GM23248 (cell line): ENCODE measurements at regions not wholly inside any gene's neighbourhood (a gene's known extent, or its start where the extent isn't known, plus 50 kb on each side); places are given as distances from the start of the nearest gene placed in this dataset.

Experiments used
- EZH2 ChIP-seq: fragments of 200-600 bp; sonication (generic); IDR thresholded peaks from 2 replicates; pipeline ENCODE4 v1.6.1; 2018; ENCODE audit warnings: antibody characterized with exemption, mild to moderate bottlenecking; ENCODE audit not compliant: insufficient read depth, poor library complexity, severe bottlenecking
- EZH2phosphoT487 ChIP-seq: fragments of 200-600 bp; sonication (generic); IDR thresholded peaks from 2 replicates; pipeline ENCODE4 v1.6.1; 2018; ENCODE audit warnings: antibody characterized with exemption, moderate library complexity, mild to moderate bottlenecking, low read depth; ENCODE audit not compliant: insufficient read depth

- TF ChIP-seq EZH2 (no peak), EZH2phosphoT487 (no peak)
Observed at GRCh38 chr9:28799876-28800275, 1226.6 kb upstream of the C9orf72 start.
